WTC11 (cell line): ENCODE measurements at regions not wholly inside any gene's neighbourhood (a gene's known extent, or its start where the extent isn't known, plus 50 kb on each side); places are given as distances from the start of the nearest gene placed in this dataset.

Source experiments
- ATAC-seq: fragments of 200-7000 bp; cut with Tn5 transposase; 2 replicates; pipeline ENCODE4 v1.10.0; 2021; ENCODE audit warnings: mild to moderate bottlenecking, moderate library complexity
- CTCF ChIA-PET: fragments of 300-600 bp; sonication (Branson Sonifier 250); formaldehyde crosslinking; loops from one replicate; lab custom pipeline; 2021; ENCODE audit warnings: antibody characterized with exemption; lab: Charles Lee
- POLR2A ChIA-PET: fragments of 350-600 bp; sonication (Branson Sonifier 250); formaldehyde crosslinking; loops from one replicate; lab custom pipeline; 2021; ENCODE audit warnings: antibody characterized with exemption; lab: Charles Lee
- DNase-seq: peaks from one replicate; pipeline ENCODE4 v3.0.0; 2021; ENCODE audit warnings: low spot score
- H3K27ac Mint-ChIP-seq: 2 replicates; pipeline ENCODE4 v1.8.0; 2021; ENCODE audit warnings: mixed read lengths
- H3K27me3 Mint-ChIP-seq: 2 replicates; pipeline ENCODE4 v1.8.0; 2021; ENCODE audit warnings: low read depth, mild to moderate bottlenecking, moderate library complexity, mixed read lengths
- H3K36me3 Mint-ChIP-seq: 2 replicates; pipeline ENCODE4 v1.8.0; 2021; ENCODE audit warnings: mixed read lengths
- H3K4me1 Mint-ChIP-seq: 2 replicates; pipeline ENCODE4 v1.8.0; 2022; ENCODE audit warnings: mixed read lengths
- H3K4me3 Mint-ChIP-seq: 2 replicates; pipeline ENCODE4 v1.8.0; 2021; ENCODE audit warnings: mild to moderate bottlenecking, moderate library complexity, mixed read lengths
- H3K9me3 Mint-ChIP-seq: 2 replicates; pipeline ENCODE4 v1.8.0; 2021; ENCODE audit warnings: mixed read lengths
- CREB1 ChIP-seq: sonication (generic); formaldehyde crosslinking; IDR thresholded peaks from 2 replicates; pipeline ENCODE4 v1.8.0; 2023; ENCODE audit warnings: mild to moderate bottlenecking, missing genetic modification reagents
- ELF4 ChIP-seq: sonication (generic); formaldehyde crosslinking; IDR thresholded peaks from 2 replicates; pipeline ENCODE4 v1.8.1; 2022; ENCODE audit warnings: low read depth, mild to moderate bottlenecking, moderate library complexity, missing genetic modification reagents
- EMX1 ChIP-seq: fragments of 250-450 bp; sonication (Bioruptor Pico); IDR thresholded peaks from 2 replicates; pipeline ENCODE4 v1.8.0; 2021; ENCODE audit warnings: mild to moderate bottlenecking
- ESRRA ChIP-seq: sonication (generic); formaldehyde crosslinking; IDR thresholded peaks from 2 replicates; pipeline ENCODE4 v1.8.1; 2022; ENCODE audit warnings: mild to moderate bottlenecking, missing genetic modification reagents, borderline replicate concordance
- ETV6 ChIP-seq: sonication (generic); formaldehyde crosslinking; IDR thresholded peaks from 2 replicates; pipeline ENCODE4 v1.8.1; 2022; ENCODE audit warnings: mild to moderate bottlenecking, missing genetic modification reagents
- FOXJ3 ChIP-seq: sonication (generic); formaldehyde crosslinking; IDR thresholded peaks from 2 replicates; pipeline ENCODE4 v1.9.0; 2021; ENCODE audit warnings: missing genetic modification reagents, mild to moderate bottlenecking, borderline replicate concordance
- FOXK1 ChIP-seq: sonication (generic); formaldehyde crosslinking; IDR thresholded peaks from 2 replicates; pipeline ENCODE4 v1.8.0; 2022; ENCODE audit warnings: mild to moderate bottlenecking, moderate library complexity, missing genetic modification reagents
- FOXP1 ChIP-seq: sonication (generic); formaldehyde crosslinking; IDR thresholded peaks from 2 replicates; pipeline ENCODE4 v1.8.0; 2022; ENCODE audit warnings: missing genetic modification reagents, mild to moderate bottlenecking, moderate library complexity, borderline replicate concordance
- GRHL2 ChIP-seq: fragments of 250-450 bp; sonication (Bioruptor Pico); IDR thresholded peaks from 2 replicates; pipeline ENCODE4 v1.8.0; 2022; ENCODE audit warnings: mild to moderate bottlenecking, moderate library complexity; ENCODE audit not compliant: insufficient replicate concordance, severe bottlenecking
- HMGA2 ChIP-seq: fragments of 250-450 bp; sonication (Bioruptor Pico); IDR thresholded peaks from 2 replicates; pipeline ENCODE4 v1.4.0; 2021; ENCODE audit warnings: mild to moderate bottlenecking, moderate library complexity
- JAZF1 ChIP-seq: fragments of 250-450 bp; sonication (Bioruptor Pico); IDR thresholded peaks from 2 replicates; pipeline ENCODE4 v1.9.0; 2021; ENCODE audit warnings: moderate library complexity, mild to moderate bottlenecking, inconsistent platforms
- MYBL2 ChIP-seq: sonication (generic); formaldehyde crosslinking; IDR thresholded peaks from 2 replicates; pipeline ENCODE4 v1.8.1; 2023; ENCODE audit warnings: mild to moderate bottlenecking, moderate library complexity, missing genetic modification reagents
- NFATC4 ChIP-seq: fragments of 250-450 bp; sonication (Bioruptor Pico); IDR thresholded peaks from 2 replicates; pipeline ENCODE4 v1.9.0; 2021; ENCODE audit warnings: mild to moderate bottlenecking
- NFE2L1 ChIP-seq: sonication (generic); formaldehyde crosslinking; IDR thresholded peaks from 2 replicates; pipeline ENCODE4 v1.8.1; 2023; ENCODE audit warnings: missing genetic modification reagents
- NR3C1 ChIP-seq: sonication (generic); formaldehyde crosslinking; conservative IDR thresholded peaks from 2 replicates; pipeline ENCODE4 v1.8.1; 2023; ENCODE audit warnings: low read depth, mild to moderate bottlenecking, missing genetic modification reagents
- OVOL2 ChIP-seq: fragments of 250-450 bp; sonication (Bioruptor Pico); IDR thresholded peaks from 2 replicates; pipeline ENCODE4 v1.9.0; 2021; ENCODE audit warnings: mild to moderate bottlenecking, borderline replicate concordance
- TEAD4 ChIP-seq: sonication (generic); formaldehyde crosslinking; IDR thresholded peaks from 2 replicates; pipeline ENCODE4 v1.8.0; 2022; ENCODE audit warnings: mild to moderate bottlenecking, missing genetic modification reagents
- TP53 ChIP-seq: sonication (generic); formaldehyde crosslinking; IDR thresholded peaks from 2 replicates; pipeline ENCODE4 v1.8.1; 2023; ENCODE audit warnings: mild to moderate bottlenecking, missing genetic modification reagents
- ZBTB21 ChIP-seq: sonication (generic); formaldehyde crosslinking; IDR thresholded peaks from 2 replicates; pipeline ENCODE4 v1.8.1; 2023; ENCODE audit warnings: mild to moderate bottlenecking, missing genetic modification reagents, borderline replicate concordance
- ZNF121 ChIP-seq: sonication (generic); formaldehyde crosslinking; IDR thresholded peaks from 2 replicates; pipeline ENCODE4 v1.8.0; 2023; ENCODE audit warnings: missing genetic modification reagents
- ZNF138 ChIP-seq: sonication (generic); formaldehyde crosslinking; conservative IDR thresholded peaks from 2 replicates; pipeline ENCODE4 v1.8.1; 2022; ENCODE audit warnings: mild to moderate bottlenecking, moderate library complexity, missing genetic modification reagents
- ZNF263 ChIP-seq: sonication (generic); formaldehyde crosslinking; IDR thresholded peaks from 2 replicates; pipeline ENCODE4 v1.8.1; 2022; ENCODE audit warnings: low read depth, mild to moderate bottlenecking, moderate library complexity, missing genetic modification reagents
- ZNF317 ChIP-seq: sonication (generic); formaldehyde crosslinking; IDR thresholded peaks from 2 replicates; pipeline ENCODE4 v1.8.1; 2023; ENCODE audit warnings: low read depth, mild to moderate bottlenecking, moderate library complexity, missing genetic modification reagents, borderline replicate concordance
- ZNF416 ChIP-seq: fragments of 250-450 bp; sonication (Bioruptor Pico); IDR thresholded peaks from 2 replicates; pipeline ENCODE4 v1.9.0; 2021; ENCODE audit warnings: mild to moderate bottlenecking, inconsistent platforms
- TF ChIP-seq, protein P1 (sequence below): sonication (generic); formaldehyde crosslinking; conservative IDR thresholded peaks from 2 replicates; pipeline ENCODE4 v1.8.1; 2022; ENCODE audit warnings: mild to moderate bottlenecking, missing genetic modification reagents
- TF ChIP-seq, protein P2 (sequence below): sonication (generic); formaldehyde crosslinking; IDR thresholded peaks from 2 replicates; pipeline ENCODE4 v1.8.1; 2023; ENCODE audit warnings: mild to moderate bottlenecking, missing genetic modification reagents, moderate library complexity
- TF ChIP-seq, protein P3 (sequence below): sonication (generic); formaldehyde crosslinking; IDR thresholded peaks from 2 replicates; pipeline ENCODE4 v1.8.0; 2022; ENCODE audit warnings: mild to moderate bottlenecking, missing genetic modification reagents
- TF ChIP-seq, protein P4 (sequence below): fragments of 250-450 bp; sonication (Bioruptor Pico); IDR thresholded peaks from 2 replicates; pipeline ENCODE4 v1.9.0; 2021; ENCODE audit warnings: mild to moderate bottlenecking, borderline replicate concordance
- TF ChIP-seq, protein P5 (sequence below): fragments of 250-450 bp; sonication (Bioruptor Pico); IDR thresholded peaks from 2 replicates; pipeline ENCODE4 v2.1.2; 2022; ENCODE audit warnings: mild to moderate bottlenecking, moderate library complexity

DNA sequence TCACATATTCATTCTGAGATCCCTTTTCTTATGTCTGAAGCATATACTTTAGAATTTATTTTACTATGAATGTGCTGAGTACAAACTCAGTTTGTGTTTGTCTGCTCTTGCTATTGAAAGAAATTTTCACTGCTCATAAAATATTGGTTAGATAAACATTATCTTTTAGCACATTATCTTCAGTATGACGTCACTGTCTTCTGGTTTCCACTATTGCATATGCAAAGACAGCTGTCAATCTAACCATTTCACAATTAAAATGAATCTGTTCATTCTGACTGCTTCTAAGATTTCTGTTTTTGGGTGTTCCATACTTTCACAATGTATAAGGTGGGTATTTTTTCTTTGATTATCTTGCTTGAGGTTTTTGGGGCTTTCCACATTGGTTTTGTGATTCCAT is 526.2 kb upstream of the CDH6 start:
- H3K4me1 Mint-ChIP-seq = peaks cover 15% of the 10 kb centered on the region
- ATAC-seq (no peak), DNase-seq (no peak)
- H3K9me3 Mint-ChIP-seq = peaks cover 11% of the 10 kb centered on the region
- no peak for TF ChIP-seq ETV6
- TF ChIP-seq HMGA2 = no peak
- no peak for TF ChIP-seq TEAD4 (CRISPR knock-in tag)
- TF ChIP-seq EMX1 (CRISPR knock-in tag) = no peak
- TF ChIP-seq ESRRA (CRISPR knock-in tag) = no peak
- TF ChIP-seq TP53 = no peak
- TF ChIP-seq NFE2L1 (CRISPR knock-in tag) = no peak
- no peak for TF ChIP-seq OVOL2
- no peak for TF ChIP-seq ZNF416
- TF ChIP-seq, protein P1, sequence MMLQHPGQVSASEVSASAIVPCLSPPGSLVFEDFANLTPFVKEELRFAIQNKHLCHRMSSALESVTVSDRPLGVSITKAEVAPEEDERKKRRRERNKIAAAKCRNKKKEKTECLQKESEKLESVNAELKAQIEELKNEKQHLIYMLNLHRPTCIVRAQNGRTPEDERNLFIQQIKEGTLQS (CRISPR knock-in tag) = no peak
- TF ChIP-seq, protein P2, sequence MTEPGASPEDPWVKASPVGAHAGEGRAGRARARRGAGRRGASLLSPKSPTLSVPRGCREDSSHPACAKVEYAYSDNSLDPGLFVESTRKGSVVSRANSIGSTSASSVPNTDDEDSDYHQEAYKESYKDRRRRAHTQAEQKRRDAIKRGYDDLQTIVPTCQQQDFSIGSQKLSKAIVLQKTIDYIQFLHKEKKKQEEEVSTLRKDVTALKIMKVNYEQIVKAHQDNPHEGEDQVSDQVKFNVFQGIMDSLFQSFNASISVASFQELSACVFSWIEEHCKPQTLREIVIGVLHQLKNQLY (CRISPR knock-in tag) = no peak
- no peak for TF ChIP-seq CREB1
- TF ChIP-seq, protein P3, sequence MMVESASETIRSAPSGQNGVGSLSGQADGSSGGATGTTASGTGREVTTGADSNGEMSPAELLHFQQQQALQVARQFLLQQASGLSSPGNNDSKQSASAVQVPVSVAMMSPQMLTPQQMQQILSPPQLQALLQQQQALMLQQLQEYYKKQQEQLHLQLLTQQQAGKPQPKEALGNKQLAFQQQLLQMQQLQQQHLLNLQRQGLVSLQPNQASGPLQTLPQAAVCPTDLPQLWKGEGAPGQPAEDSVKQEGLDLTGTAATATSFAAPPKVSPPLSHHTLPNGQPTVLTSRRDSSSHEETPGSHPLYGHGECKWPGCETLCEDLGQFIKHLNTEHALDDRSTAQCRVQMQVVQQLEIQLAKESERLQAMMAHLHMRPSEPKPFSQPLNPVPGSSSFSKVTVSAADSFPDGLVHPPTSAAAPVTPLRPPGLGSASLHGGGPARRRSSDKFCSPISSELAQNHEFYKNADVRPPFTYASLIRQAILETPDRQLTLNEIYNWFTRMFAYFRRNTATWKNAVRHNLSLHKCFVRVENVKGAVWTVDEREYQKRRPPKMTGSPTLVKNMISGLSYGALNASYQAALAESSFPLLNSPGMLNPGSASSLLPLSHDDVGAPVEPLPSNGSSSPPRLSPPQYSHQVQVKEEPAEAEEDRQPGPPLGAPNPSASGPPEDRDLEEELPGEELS (CRISPR knock-in tag) = no peak
- no peak for TF ChIP-seq ZNF263
- no peak for TF ChIP-seq NR3C1 (CRISPR knock-in tag)
- TF ChIP-seq FOXP1 (CRISPR knock-in tag) = no peak
- TF ChIP-seq, protein P4, sequence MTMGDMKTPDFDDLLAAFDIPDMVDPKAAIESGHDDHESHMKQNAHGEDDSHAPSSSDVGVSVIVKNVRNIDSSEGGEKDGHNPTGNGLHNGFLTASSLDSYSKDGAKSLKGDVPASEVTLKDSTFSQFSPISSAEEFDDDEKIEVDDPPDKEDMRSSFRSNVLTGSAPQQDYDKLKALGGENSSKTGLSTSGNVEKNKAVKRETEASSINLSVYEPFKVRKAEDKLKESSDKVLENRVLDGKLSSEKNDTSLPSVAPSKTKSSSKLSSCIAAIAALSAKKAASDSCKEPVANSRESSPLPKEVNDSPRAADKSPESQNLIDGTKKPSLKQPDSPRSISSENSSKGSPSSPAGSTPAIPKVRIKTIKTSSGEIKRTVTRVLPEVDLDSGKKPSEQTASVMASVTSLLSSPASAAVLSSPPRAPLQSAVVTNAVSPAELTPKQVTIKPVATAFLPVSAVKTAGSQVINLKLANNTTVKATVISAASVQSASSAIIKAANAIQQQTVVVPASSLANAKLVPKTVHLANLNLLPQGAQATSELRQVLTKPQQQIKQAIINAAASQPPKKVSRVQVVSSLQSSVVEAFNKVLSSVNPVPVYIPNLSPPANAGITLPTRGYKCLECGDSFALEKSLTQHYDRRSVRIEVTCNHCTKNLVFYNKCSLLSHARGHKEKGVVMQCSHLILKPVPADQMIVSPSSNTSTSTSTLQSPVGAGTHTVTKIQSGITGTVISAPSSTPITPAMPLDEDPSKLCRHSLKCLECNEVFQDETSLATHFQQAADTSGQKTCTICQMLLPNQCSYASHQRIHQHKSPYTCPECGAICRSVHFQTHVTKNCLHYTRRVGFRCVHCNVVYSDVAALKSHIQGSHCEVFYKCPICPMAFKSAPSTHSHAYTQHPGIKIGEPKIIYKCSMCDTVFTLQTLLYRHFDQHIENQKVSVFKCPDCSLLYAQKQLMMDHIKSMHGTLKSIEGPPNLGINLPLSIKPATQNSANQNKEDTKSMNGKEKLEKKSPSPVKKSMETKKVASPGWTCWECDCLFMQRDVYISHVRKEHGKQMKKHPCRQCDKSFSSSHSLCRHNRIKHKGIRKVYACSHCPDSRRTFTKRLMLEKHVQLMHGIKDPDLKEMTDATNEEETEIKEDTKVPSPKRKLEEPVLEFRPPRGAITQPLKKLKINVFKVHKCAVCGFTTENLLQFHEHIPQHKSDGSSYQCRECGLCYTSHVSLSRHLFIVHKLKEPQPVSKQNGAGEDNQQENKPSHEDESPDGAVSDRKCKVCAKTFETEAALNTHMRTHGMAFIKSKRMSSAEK (CRISPR knock-in tag) = no peak
- ChIA-PET POLR2A (no interaction called here), CTCF (no interaction called here)
- no peak overlapping the region for H3K27ac Mint-ChIP-seq
- no peak overlapping the region for H3K4me3 Mint-ChIP-seq
- H3K36me3 Mint-ChIP-seq = no peaks in the 10 kb centered on the region
- H3K27me3 Mint-ChIP-seq = no peaks in the 10 kb centered on the region

DNA sequence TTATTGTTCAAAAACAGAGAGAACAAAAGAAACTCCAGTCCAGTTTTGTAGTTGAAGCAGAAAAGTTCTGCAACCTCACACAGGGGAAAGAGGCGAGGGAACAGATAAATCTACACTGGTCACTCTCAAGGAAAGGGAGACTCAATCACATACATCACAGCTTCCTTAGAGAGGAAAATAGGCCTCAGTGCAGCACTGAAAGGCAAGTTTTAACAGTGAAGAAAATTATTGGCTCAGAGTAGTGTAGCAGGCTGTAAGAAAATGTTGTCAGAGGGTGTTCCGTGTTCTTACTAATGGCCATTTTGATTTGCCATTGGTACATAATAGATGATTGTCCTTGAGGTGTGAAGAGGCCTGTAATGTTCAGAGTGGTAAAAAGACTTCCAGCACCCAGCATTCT is 530.0 kb upstream of the CDH6 start:
- ChIA-PET CTCF (no interaction called here), POLR2A (no interaction called here)
- no peak for ATAC-seq
- no peak overlapping the region for H3K4me3 Mint-ChIP-seq
- H3K27ac Mint-ChIP-seq = no peak overlapping the region
- peaks cover 10% of the 10 kb centered on the region for H3K9me3 Mint-ChIP-seq
- peaks cover 27% of the 10 kb centered on the region for H3K4me1 Mint-ChIP-seq
- no peaks in the 10 kb centered on the region for H3K27me3 Mint-ChIP-seq
- H3K36me3 Mint-ChIP-seq = peaks cover 3% of the 10 kb centered on the region; the same call in 1 of the 2 replicates
- DNase-seq = no peak
- TF ChIP-seq ELF4 (CRISPR knock-in tag) (no peak), ZNF121 (no peak), NFE2L1 (CRISPR knock-in tag) (no peak), FOXJ3 (no peak), NFATC4 (no peak), ZNF317 (no peak), HMGA2 (no peak), GRHL2 (CRISPR knock-in tag) (no peak), FOXK1 (no peak), ZBTB21 (CRISPR knock-in tag) (no peak), JAZF1 (CRISPR knock-in tag) (no peak), ZNF138 (CRISPR knock-in tag) (no peak), MYBL2 (no peak), ZNF263 (no peak)
- TF ChIP-seq, protein P5, sequence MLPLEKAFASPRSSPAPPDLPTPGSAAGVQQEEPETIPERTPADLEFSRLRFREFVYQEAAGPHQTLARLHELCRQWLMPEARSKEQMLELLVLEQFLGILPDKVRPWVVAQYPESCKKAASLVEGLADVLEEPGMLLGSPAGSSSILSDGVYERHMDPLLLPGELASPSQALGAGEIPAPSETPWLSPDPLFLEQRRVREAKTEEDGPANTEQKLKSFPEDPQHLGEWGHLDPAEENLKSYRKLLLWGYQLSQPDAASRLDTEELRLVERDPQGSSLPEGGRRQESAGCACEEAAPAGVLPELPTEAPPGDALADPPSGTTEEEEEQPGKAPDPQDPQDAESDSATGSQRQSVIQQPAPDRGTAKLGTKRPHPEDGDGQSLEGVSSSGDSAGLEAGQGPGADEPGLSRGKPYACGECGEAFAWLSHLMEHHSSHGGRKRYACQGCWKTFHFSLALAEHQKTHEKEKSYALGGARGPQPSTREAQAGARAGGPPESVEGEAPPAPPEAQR = no peak
- TF ChIP-seq, protein P2 (CRISPR knock-in tag) = no peak
